Large intestine (tissue), 3 donors: ENCODE measurements at regions not wholly inside any gene's neighbourhood (a gene's known extent, or its start where the extent isn't known, plus 50 kb on each side); places are given as distances from the start of the nearest gene placed in this dataset.
"Not testable (repeated sequence)": the region's sequence is repeated elsewhere in the genome, so short reads cannot be mapped to it uniquely, and the experiment has no call there.

Experiments
- DNase-seq, 2 donors: peaks; one replicate each; pipeline versions ENCODE4 v3.0.0 to v3.0.0-alpha.2; 2013
- H3K27ac ChIP-seq: one replicate; pipeline ENCODE4 v1.5.1; 2013; ENCODE audit warnings: low read length
- H3K27me3 ChIP-seq: 2 replicates; pipeline ENCODE4 v1.6.1; 2013; ENCODE audit warnings: low read length; ENCODE audit not compliant: control insufficient read depth, insufficient read depth
- H3K36me3 ChIP-seq: 2 replicates; pipeline ENCODE4 v1.6.1; 2013; ENCODE audit warnings: low read length; ENCODE audit not compliant: control insufficient read depth, insufficient read depth
- H3K4me1 ChIP-seq: one replicate; pipeline ENCODE4 v1.6.1; 2013; ENCODE audit warnings: low read length; ENCODE audit not compliant: control insufficient read depth, insufficient read depth
- H3K4me3 ChIP-seq: one replicate; pipeline ENCODE4 v1.5.1; 2013; ENCODE audit warnings: low read length
- H3K9me3 ChIP-seq: one replicate; pipeline ENCODE4 v1.6.1; 2013; ENCODE audit warnings: mild to moderate bottlenecking, low read depth, low read length, moderate library complexity; ENCODE audit not compliant: control insufficient read depth
- WGBS: methylation state at CpG from one replicate; pipeline ENCODE4 v1.1.5; 2013; ENCODE audit warnings: low lambda C conversion rate; ENCODE audit not compliant: insufficient coverage; 5-methylcytosine and 5-hydroxymethylcytosine counted together

DNA sequence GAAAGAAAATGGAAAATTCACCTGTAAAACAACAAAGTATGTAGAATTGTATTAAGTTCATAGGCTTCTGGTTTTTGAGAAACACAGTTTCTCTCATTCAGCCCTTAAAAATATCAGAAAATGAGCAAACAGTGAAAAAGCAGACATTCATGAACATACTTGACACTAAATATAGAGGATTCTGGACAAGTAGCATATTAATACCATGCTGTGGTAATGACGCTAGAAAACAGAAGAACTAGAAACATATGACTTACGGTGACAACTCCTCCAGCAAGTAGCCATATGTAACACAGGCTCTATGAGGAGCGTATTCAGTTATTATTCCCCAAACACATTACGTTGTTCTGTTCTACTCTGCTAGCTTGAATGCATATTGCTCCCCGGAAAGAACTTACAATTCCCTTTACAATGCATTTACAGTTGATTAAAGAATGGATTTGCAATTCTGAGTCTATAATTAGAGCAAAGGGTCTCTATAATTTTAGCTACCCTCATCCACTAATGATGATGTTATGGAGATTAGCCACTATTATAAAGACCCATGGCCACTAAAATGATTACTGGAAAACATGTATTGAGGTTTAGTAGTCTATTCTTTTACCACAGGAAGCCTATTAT lies 672.1 kb downstream of the EFNB2 start:
- Histone ChIP-seq H3K36me3 (no peaks in the 10 kb centered on the region), H3K27me3 (no peaks in the 10 kb centered on the region), H3K9me3 (no peaks in the 10 kb centered on the region), H3K4me3 (no peak overlapping the region), H3K27ac (no peak overlapping the region), H3K4me1 (no peaks in the 10 kb centered on the region)
- WGBS = 83% methylated on average over 2 of the region's 5 CpGs
- no peak for DNase-seq

- Histone ChIP-seq H3K9me3 (no peaks in the 10 kb centered on the region), H3K27me3 (no peaks in the 10 kb centered on the region), H3K36me3 (no peaks in the 10 kb centered on the region), H3K27ac (no peak overlapping the region), H3K4me1 (no peaks in the 10 kb centered on the region), H3K4me3 (no peak overlapping the region)
- no peak for DNase-seq
- WGBS = 76% methylated on average over 3 of the region's 11 CpGs
Measured at GRCh38 chr13:105848494-105848893, 687.0 kb downstream of the EFNB2 start.

GRCh38 chr13:105847527-105848291 lies 687.8 kb downstream of the EFNB2 start:
- H3K4me3 ChIP-seq = no peak overlapping the region
- no peaks in the 10 kb centered on the region for H3K36me3 ChIP-seq
- H3K4me1 ChIP-seq = no peaks in the 10 kb centered on the region
- H3K27ac ChIP-seq = no peak overlapping the region
- 40% methylated on average over 1 of the region's 8 CpGs for WGBS
- no peaks in the 10 kb centered on the region for H3K9me3 ChIP-seq
- H3K27me3 ChIP-seq = no peaks in the 10 kb centered on the region
- DNase-seq = no peak

- WGBS = 80% methylated on average over 1 of the region's 1 CpG
Measured at GRCh38 chr13:105846923-105847322, 688.5 kb downstream of the EFNB2 start.

GRCh38 chr13:105841286-105841685 lies 694.2 kb downstream of the EFNB2 start:
- no peaks in the 10 kb centered on the region for H3K9me3 ChIP-seq
- H3K4me1 ChIP-seq = no peaks in the 10 kb centered on the region
- no peaks in the 10 kb centered on the region for H3K27me3 ChIP-seq
- no peaks in the 10 kb centered on the region for H3K36me3 ChIP-seq
- no peak overlapping the region for H3K27ac ChIP-seq
- 63% methylated on average over 1 of the region's 3 CpGs for WGBS
- H3K4me3 ChIP-seq = no peak overlapping the region
- DNase-seq = no peak

More at GRCh38 chr13:105846923-105847322, 688.5 kb downstream of the EFNB2 start:
- no peak for DNase-seq
- H3K4me1 ChIP-seq = no peaks in the 10 kb centered on the region
- H3K27me3 ChIP-seq = no peaks in the 10 kb centered on the region
- no peak overlapping the region for H3K27ac ChIP-seq
- H3K36me3 ChIP-seq = no peaks in the 10 kb centered on the region
- no peaks in the 10 kb centered on the region for H3K9me3 ChIP-seq
- no peak overlapping the region for H3K4me3 ChIP-seq

DNA sequence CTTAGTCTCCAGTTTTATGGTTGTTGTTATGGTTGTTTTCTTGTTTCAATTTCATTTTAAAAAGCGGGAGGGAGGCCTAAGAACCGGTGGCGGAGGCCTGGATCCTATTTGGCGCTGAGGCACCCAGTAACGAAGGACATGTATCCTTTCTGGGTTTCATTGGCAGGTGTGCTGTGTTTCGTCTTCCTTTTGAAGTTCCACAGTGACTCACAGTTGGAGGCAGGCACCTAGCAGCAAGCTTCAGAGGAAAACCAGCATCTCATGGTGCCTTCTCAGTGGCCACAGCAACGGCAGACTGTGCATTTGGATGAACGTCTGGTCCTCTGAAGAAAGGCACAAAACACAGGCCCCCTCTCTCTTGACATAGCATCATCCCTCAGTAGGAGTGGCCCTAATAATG lies 697.2 kb downstream of the EFNB2 start:
- H3K9me3 ChIP-seq = no peaks in the 10 kb centered on the region
- no peak overlapping the region for H3K4me3 ChIP-seq
- no peaks in the 10 kb centered on the region for H3K4me1 ChIP-seq
- H3K27ac ChIP-seq = no peak overlapping the region
- no peaks in the 10 kb centered on the region for H3K36me3 ChIP-seq
- no CpG with 5 or more reads among the region's 8 CpGs for WGBS
- no peaks in the 10 kb centered on the region for H3K27me3 ChIP-seq
- no peak for DNase-seq

GRCh38 chr13:105837295-105837694 lies 698.2 kb downstream of the EFNB2 start:
- H3K4me1 ChIP-seq, H3K9me3 ChIP-seq, H3K36me3 ChIP-seq, H3K27me3 ChIP-seq, H3K27ac ChIP-seq, DNase-seq, H3K4me3 ChIP-seq: not testable (repeated sequence)
- WGBS = no CpG with 5 or more reads among the region's 9 CpGs

GRCh38 chr13:105830821-105831220 lies 704.6 kb downstream of the EFNB2 start:
- H3K9me3 ChIP-seq = peaks cover 2% of the 10 kb centered on the region
- H3K4me3 ChIP-seq = no peak overlapping the region
- no peak overlapping the region for H3K27ac ChIP-seq
- no peaks in the 10 kb centered on the region for H3K36me3 ChIP-seq
- WGBS = 43% methylated on average over 3 of the region's 4 CpGs
- DNase-seq = peak; percentile 25 to 60
- H3K27me3 ChIP-seq = no peaks in the 10 kb centered on the region
- no peaks in the 10 kb centered on the region for H3K4me1 ChIP-seq

- H3K9me3 ChIP-seq = peaks cover 2% of the 10 kb centered on the region
- H3K36me3 ChIP-seq = no peaks in the 10 kb centered on the region
- no CpG with 5 or more reads among the region's 7 CpGs for WGBS
- H3K27ac ChIP-seq = no peak overlapping the region
- H3K4me3 ChIP-seq = no peak overlapping the region
- no peaks in the 10 kb centered on the region for H3K4me1 ChIP-seq
- H3K27me3 ChIP-seq = no peaks in the 10 kb centered on the region
- DNase-seq = no peak
Measured at GRCh38 chr13:105827111-105827809, 708.2 kb downstream of the EFNB2 start.

- no CpG with 5 or more reads among the region's 1 CpG for WGBS
- Histone ChIP-seq H3K36me3 (no peaks in the 10 kb centered on the region), H3K4me1 (no peaks in the 10 kb centered on the region), H3K4me3 (no peak overlapping the region), H3K9me3 (peaks cover 2% of the 10 kb centered on the region), H3K27ac (no peak overlapping the region), H3K27me3 (no peaks in the 10 kb centered on the region)
- DNase-seq = no peak
Measured at GRCh38 chr13:105825071-105825470, 710.4 kb downstream of the EFNB2 start.
